ENCODE measurements at regions not wholly inside any gene's neighbourhood (a gene's known extent, or its start where the extent isn't known, plus 50 kb on each side); places are given as distances from the start of the nearest gene placed in this dataset.

DNA sequence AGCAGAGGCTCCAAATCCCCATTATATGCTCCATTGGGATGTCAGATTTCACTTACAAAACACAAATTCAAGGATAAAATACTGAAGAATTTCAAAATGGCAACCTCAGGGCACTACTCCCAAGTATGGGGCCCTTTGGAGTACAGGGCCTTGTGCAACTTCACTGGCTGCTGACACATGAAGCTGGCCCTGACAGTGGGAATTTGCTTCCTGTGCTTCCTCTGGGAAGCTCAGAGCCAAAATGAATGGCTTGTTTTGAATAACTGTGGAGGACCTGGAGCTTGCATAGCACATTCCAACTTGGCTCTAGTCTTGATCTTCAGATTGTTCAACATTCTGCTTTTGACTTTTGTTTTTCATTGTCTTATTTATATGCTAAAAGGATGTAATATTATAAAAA, 52.3 kb upstream of the HNF1B start:
- Histone ChIP-seq H3K36me3 (ENCODE audit: control insufficient read depth, insufficient read depth, low read length) (no peaks in the 10 kb centered on the region), H4K8ac (ENCODE audit: low read depth in 2 of 2, low read length in 2 of 2) (no peak overlapping the region), H2AK5ac (ENCODE audit: low read depth, low read length) (no peak overlapping the region), H4K5ac (ENCODE audit: low read depth, low read length) (0 out of 2 replicates have a peak overlapping the region, but pooled peaks have one; percentile 24), H2BK5ac (ENCODE audit: low read depth, low read length, poor library complexity, severe bottlenecking) (peak overlapping the region; percentile 34), H3K56ac (ENCODE audit: extremely low read depth, insufficient read depth, low read length) (no peak overlapping the region), H2BK120ac (ENCODE audit: low read depth, low read length) (no peak overlapping the region), H3K4me1 (ENCODE audit: control insufficient read depth, insufficient read depth, low read length) (peaks cover 7% of the 10 kb centered on the region), H3K27ac (ENCODE audit: insufficient read depth, low read length) (no peak overlapping the region), H2BK15ac (ENCODE audit: low read depth, low read length) (no peak overlapping the region), H3K4ac (ENCODE audit: low read depth, low read length) (no peak overlapping the region; the same call in 1 of the 2 replicates), H3K9me3 (ENCODE audit: control insufficient read depth, insufficient read depth, low read length) (no peaks in the 10 kb centered on the region; the same call in 1 of the 2 replicates), H3K9ac (ENCODE audit: low read depth, low read length) (no peak overlapping the region), H3K4me3 (ENCODE audit: insufficient read depth, low read depth, low read length) (no peak overlapping the region), H2AFZ (replicated peaks; ENCODE audit: low read length, poor library complexity) (no peak overlapping the region), H4K91ac (ENCODE audit: insufficient read depth, low read depth, low read length) (peak overlapping the region; percentile 25; the same call in 1 of the 2 replicates), H3K27me3 (ENCODE audit: control insufficient read depth, insufficient read depth, low read length) (no peaks in the 10 kb centered on the region), H3K9me1 (ENCODE audit: insufficient read depth, low read length) (no peaks in the 10 kb centered on the region), H3K18ac (ENCODE audit: low read depth, low read length) (no peak overlapping the region), H2BK20ac (ENCODE audit: low read depth, low read length) (no peak overlapping the region), H3K23ac (ENCODE audit: low read depth, low read length) (no peak overlapping the region), H3K4me2 (ENCODE audit: low read depth, low read length) (no peak overlapping the region), H3K14ac (replicated peaks; ENCODE audit: low read depth, low read length) (peak overlapping the region; percentile 63; the same call in 1 of the 2 replicates), H4K20me1 (ENCODE audit: insufficient read depth, low read length) (no peaks in the 10 kb centered on the region), H3K79me1 (ENCODE audit: low read depth in 1 of 2, low read length in 2 of 2) (no peaks in the 10 kb centered on the region), H2AK9ac (replicated peaks; ENCODE audit: low read depth, low read length, poor library complexity) (no peak overlapping the region)
- ChIA-PET POLR2A (ENCODE audit: unreplicated experiment) (no interaction called here), CTCF (no interaction called here)
- dilution Hi-C loops (cut with HindIII; ENCODE audit: low sequenced_read_pairs, unreplicated experiment) (no loop called here), in situ Hi-C loops (cut with MboI; ENCODE audit: low sequenced_read_pairs) (no loop called here), intact Hi-C loops (cut with micrococcal nuclease) (loop anchor here (10.0 kb wide), 1 partner anchor 82 kb away; no protein-coding TSS in a partner anchor)
- ATAC-seq (ENCODE audit: low read depth) (peak; percentile 42; the same call in 1 of the 2 replicates), DNase-seq (peak; percentile 62)
- no TSS peak for BruUV-seq (replicated peaks)
- TF ChIP-seq CHD1 (IDR thresholded peaks at IDR 0.05; ENCODE audit: low read depth, low read length) (no peak), CEBPB (IDR thresholded peaks at IDR 0.05; ENCODE audit: low read depth, low read length) (peak; percentile 34; the same call in 1 of the 2 replicates)
